HG03354 (cell line): ENCODE measurements at regions not wholly inside any gene's neighbourhood (a gene's known extent, or its start where the extent isn't known, plus 50 kb on each side); places are given as distances from the start of the nearest gene placed in this dataset.

Experiments
- ATAC-seq: cut with Tn5 transposase; IDR thresholded peaks from one replicate; pipeline ENCODE4 v1.9.1; 2021; ENCODE audit warnings: mild to moderate bottlenecking; ENCODE audit not compliant: unreplicated experiment, poor library complexity, severe bottlenecking

- ATAC-seq: no peak
Measured at GRCh38 chr6:56378966-56379585, 131.7 kb upstream of the COL21A1 start.

DNA sequence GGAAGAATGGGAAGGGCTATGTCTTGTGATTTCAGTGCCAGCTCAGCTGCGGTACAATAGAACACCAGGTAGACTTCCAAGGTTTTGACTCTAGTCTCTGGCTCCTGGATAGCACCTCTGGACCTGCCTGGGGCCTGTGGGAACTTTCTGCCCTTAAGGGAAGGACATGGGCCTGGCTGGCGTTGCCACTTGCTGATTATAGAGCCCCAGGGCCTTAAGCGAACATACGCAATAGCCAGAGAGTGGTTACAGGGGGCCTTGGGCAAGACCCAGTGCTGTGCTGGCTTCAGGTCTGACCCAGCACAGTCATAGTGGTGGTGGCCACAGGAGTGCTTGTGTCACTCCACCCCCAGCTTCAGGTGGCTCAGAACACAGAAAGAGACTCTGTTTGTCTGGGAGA lies 131.1 kb upstream of the COL21A1 start:
- no peak for ATAC-seq

GRCh38 chr6:56377295-56377694 lies 129.9 kb upstream of the COL21A1 start:
- ATAC-seq: no peak

- no peak for ATAC-seq
Measured at GRCh38 chr6:56375806-56376205, 128.4 kb upstream of the COL21A1 start.

DNA sequence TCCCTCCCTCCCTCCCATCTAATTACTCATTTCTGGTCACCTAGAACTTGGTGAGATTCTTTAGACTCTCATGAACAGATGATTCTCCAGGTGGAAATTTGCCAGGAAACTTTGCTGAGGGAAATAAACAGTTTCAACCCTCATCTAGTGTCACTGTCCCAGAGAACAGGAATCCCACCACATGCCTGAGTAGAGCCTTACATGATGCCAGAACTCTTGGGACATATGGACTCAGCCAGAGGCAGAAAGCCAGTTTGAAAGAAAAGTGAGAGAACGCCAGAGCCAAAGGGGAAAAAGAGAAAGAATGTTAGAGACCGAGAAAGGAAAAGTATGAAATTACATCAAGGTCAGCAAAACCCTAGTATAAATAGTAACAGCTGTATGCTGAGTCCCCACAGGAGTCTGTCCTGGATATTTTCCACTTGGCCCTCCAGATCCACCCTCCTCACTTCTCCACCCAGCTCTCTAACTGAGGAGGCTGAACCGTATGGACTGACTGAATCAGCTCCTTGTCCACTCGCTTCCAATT lies 127.5 kb upstream of the COL21A1 start:
- no peak for ATAC-seq

GRCh38 chr6:56372406-56372995 lies 125.1 kb upstream of the COL21A1 start:
- ATAC-seq: no peak

- peak; percentile 93 for ATAC-seq
Measured at GRCh38 chr6:56370561-56371211, 123.3 kb upstream of the COL21A1 start.

DNA sequence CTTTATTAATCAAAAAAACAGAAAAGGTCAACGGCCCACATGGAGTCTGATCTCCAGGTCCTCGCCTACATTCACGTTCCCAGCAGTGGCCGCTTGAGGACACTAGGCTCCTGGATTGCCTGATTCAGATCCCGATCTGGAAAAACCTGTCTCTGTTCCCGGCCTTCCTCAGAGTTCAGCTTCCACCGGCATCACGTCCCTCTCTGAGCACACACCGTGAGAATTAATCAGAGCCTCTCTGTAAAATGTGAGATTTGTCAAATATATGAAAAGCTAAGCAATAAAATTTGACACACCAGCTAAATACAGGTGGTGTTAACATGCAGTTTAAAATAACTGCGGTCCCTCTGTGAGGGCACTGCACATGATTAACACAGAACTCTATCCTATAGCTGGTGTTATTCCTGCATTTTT lies 122.8 kb upstream of the COL21A1 start:
- no peak for ATAC-seq

- no peak for ATAC-seq
Measured at GRCh38 chr6:56368491-56368890, 121.1 kb upstream of the COL21A1 start.

- no peak for ATAC-seq
Measured at GRCh38 chr6:56366141-56366852, 118.9 kb upstream of the COL21A1 start.

DNA sequence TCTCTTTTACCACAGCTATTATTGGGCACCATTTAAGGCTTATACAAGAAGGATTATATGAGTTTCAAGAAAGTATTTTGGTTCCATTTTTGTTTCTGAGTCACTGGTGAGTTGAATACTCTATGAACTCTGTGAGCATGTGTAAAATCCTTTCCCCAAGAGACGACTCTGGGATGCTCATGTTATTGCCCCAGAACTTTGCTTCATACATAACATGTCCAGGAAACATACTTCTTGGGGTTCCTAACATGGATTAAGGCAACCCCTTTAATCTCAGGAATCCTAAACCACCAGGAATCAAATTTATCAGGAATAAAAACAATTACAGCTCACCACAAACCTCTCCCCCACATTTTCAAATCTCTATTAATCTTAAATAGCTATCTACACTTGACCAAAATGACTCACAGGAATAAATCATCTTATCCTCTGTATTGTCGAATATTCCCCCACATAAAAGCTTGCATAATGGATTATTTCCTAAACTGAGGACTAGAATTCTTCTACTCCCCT lies 117.5 kb upstream of the COL21A1 start:
- ATAC-seq: no peak

DNA sequence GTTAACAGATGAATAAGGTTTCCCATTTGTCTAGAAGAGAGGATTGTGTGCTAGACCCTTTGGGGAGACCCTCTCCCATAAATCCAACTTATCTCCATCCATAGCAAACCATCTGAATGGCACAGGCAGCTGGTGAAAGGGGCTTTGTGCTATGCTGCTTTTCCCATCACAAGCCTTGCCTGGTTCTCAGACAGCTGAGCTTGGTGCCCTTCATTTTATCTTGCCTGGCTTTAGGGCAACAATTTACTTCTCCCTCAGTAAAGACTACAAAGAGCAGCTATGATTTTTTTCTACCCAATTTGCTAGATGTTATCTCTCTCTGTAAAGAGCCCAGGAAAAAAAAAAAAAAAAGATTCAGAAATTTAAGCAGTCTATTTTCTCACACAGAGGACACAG lies 117.0 kb upstream of the COL21A1 start:
- ATAC-seq: no peak

- ATAC-seq: no peak
Measured at GRCh38 chr6:56363796-56364430, 116.5 kb upstream of the COL21A1 start.

- ATAC-seq: no peak
Measured at GRCh38 chr6:56361812-56362211, 114.4 kb upstream of the COL21A1 start.

GRCh38 chr6:56359201-56359899 lies 112.0 kb upstream of the COL21A1 start:
- peak; percentile 87 for ATAC-seq

GRCh38 chr6:56357616-56358373 lies 110.4 kb upstream of the COL21A1 start:
- ATAC-seq: no peak

GRCh38 chr6:56356426-56356825 lies 109.0 kb upstream of the COL21A1 start:
- ATAC-seq: no peak

DNA sequence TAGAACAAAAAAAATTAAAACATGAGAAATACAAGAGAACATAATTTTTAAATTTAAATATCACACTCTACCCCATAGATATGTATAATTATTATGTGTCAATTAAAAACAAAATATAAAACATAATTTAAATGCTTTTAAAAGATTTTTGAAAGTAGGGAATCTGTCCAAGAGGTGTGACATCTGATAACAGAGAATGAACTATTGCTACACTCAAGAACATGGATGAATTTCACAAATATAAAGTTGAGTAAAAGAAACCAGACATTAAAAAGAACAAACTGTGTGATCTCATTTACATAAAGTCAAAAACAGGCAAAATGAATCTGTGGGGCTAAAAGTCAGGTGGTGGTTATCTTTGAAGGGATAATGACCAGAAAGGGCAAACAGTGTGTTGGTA lies 106.5 kb upstream of the COL21A1 start:
- no peak for ATAC-seq
